ENCODE measurements at regions not wholly inside any gene's neighbourhood (a gene's known extent, or its start where the extent isn't known, plus 50 kb on each side); places are given as distances from the start of the nearest gene placed in this dataset.

GRCh38 chr1:199716729-199717128 is 310.8 kb upstream of the NR5A2 start:
- DNase-seq (ENCODE audit: extremely low read depth, insufficient read length): no peak
- Histone ChIP-seq H3K36me3 (ENCODE audit: control insufficient read depth, insufficient read depth, low read length) (no peaks in the 10 kb centered on the region), H3K4me3 (replicated peaks; ENCODE audit: low read depth, low read length) (no peak overlapping the region), H3K27me3 (replicated peaks; ENCODE audit: control insufficient read depth, insufficient read depth, low read length) (no peaks in the 10 kb centered on the region)
- TF ChIP-seq CTCF (IDR thresholded peaks at IDR 0.05; ENCODE audit: insufficient read depth, low read length, poor library complexity, severe bottlenecking): no peak

GRCh38 chr1:199719156-199719842 is 308.2 kb upstream of the NR5A2 start:
- Histone ChIP-seq H3K4me3 (replicated peaks; ENCODE audit: low read depth, low read length) (no peak overlapping the region), H3K36me3 (ENCODE audit: control insufficient read depth, insufficient read depth, low read length) (no peaks in the 10 kb centered on the region), H3K27me3 (replicated peaks; ENCODE audit: control insufficient read depth, insufficient read depth, low read length) (no peaks in the 10 kb centered on the region)
- TF ChIP-seq CTCF (IDR thresholded peaks at IDR 0.05; ENCODE audit: insufficient read depth, low read length, poor library complexity, severe bottlenecking): no peak
- DNase-seq (ENCODE audit: extremely low read depth, insufficient read length): no peak

- H3K36me3 ChIP-seq (ENCODE audit: control insufficient read depth, insufficient read depth, low read length): no peaks in the 10 kb centered on the region
- DNase-seq (ENCODE audit: extremely low read depth, insufficient read length): no peak
- no peak for TF ChIP-seq CTCF (IDR thresholded peaks at IDR 0.05; ENCODE audit: insufficient read depth, low read length, poor library complexity, severe bottlenecking)
- no peak overlapping the region for H3K4me3 ChIP-seq (replicated peaks; ENCODE audit: low read depth, low read length)
- no peaks in the 10 kb centered on the region for H3K27me3 ChIP-seq (replicated peaks; ENCODE audit: control insufficient read depth, insufficient read depth, low read length)
Observed at GRCh38 chr1:199720496-199720895, 307.0 kb upstream of the NR5A2 start.

- no peak for DNase-seq (ENCODE audit: extremely low read depth, insufficient read length)
- Histone ChIP-seq H3K36me3 (ENCODE audit: control insufficient read depth, insufficient read depth, low read length) (no peaks in the 10 kb centered on the region), H3K27me3 (replicated peaks; ENCODE audit: control insufficient read depth, insufficient read depth, low read length) (no peaks in the 10 kb centered on the region), H3K4me3 (replicated peaks; ENCODE audit: low read depth, low read length) (no peak overlapping the region)
- TF ChIP-seq CTCF (IDR thresholded peaks at IDR 0.05; ENCODE audit: insufficient read depth, low read length, poor library complexity, severe bottlenecking): no peak
Observed at GRCh38 chr1:199721001-199721400, 306.5 kb upstream of the NR5A2 start.

- H3K36me3 ChIP-seq (ENCODE audit: control insufficient read depth, insufficient read depth, low read length): no peaks in the 10 kb centered on the region
- TF ChIP-seq CTCF (IDR thresholded peaks at IDR 0.05; ENCODE audit: insufficient read depth, low read length, poor library complexity, severe bottlenecking): no peak
- DNase-seq (ENCODE audit: extremely low read depth, insufficient read length): no peak
- no peak overlapping the region for H3K4me3 ChIP-seq (replicated peaks; ENCODE audit: low read depth, low read length)
- H3K27me3 ChIP-seq (replicated peaks; ENCODE audit: control insufficient read depth, insufficient read depth, low read length): no peaks in the 10 kb centered on the region
Observed at GRCh38 chr1:199723250-199723956, 304.1 kb upstream of the NR5A2 start.

Data from GM06990 (cell line).